ENCODE measurements at regions not wholly inside any gene's neighbourhood (a gene's known extent, or its start where the extent isn't known, plus 50 kb on each side); places are given as distances from the start of the nearest gene placed in this dataset.

- BruUV-seq (replicated peaks), result no TSS peak
- Histone ChIP-seq H3K4me2 (ENCODE audit: insufficient read depth, low read length) (no peak overlapping the region), H3K36me3 (ENCODE audit: control insufficient read depth, insufficient read depth, low read length) (no peaks in the 10 kb centered on the region), H3K9me1 (ENCODE audit: control insufficient read depth, insufficient read depth, low read length) (no peaks in the 10 kb centered on the region), H3K4me3 (no peak overlapping the region), H2AFZ (ENCODE audit: low read depth, low read length) (peak overlapping the region; percentile 55), H3K27ac (ENCODE audit: extremely low read depth, low read depth, low read length) (no peak overlapping the region), H3K27me3 (ENCODE audit: control insufficient read depth in 2 of 2, insufficient read depth in 2 of 2, low read length in 2 of 2) (no peaks in the 10 kb centered on the region), H3K9ac (ENCODE audit: insufficient read depth in 1 of 2, low read depth in 2 of 2, low read length in 2 of 2) (no peak overlapping the region), H3K4me1 (replicated peaks in 1 of 2; ENCODE audit: control insufficient read depth in 2 of 2, insufficient read depth in 2 of 2, low read length in 2 of 2) (peaks cover 0 to 23% of the 10 kb centered on the region in 2 experiments; a peak in 4 of 5 replicates), H3K9me3 (replicated peaks; ENCODE audit: control insufficient read depth, insufficient read depth, low read depth, low read length) (no peaks in the 10 kb centered on the region), H3K79me2 (ENCODE audit: control insufficient read depth, insufficient read depth, low read length) (no peaks in the 10 kb centered on the region), H4K20me1 (replicated peaks; ENCODE audit: control insufficient read depth, insufficient read depth, low read length) (no peaks in the 10 kb centered on the region)
- ATAC-seq, result no peak
- no peak for FAIRE-seq
- POLR2A ChIA-PET, result no interaction called here
- in situ Hi-C loops (cut with MboI), result no loop called here
- CTCF ChIA-PET (ENCODE audit: low intra/inter-chr PET ratio), result no interaction called here
- intact Hi-C loops (cut with micrococcal nuclease), result no loop called here
- DNase-seq (ENCODE audit: extremely low read depth in 1 of 4, low spot score in 3 of 4), result no peak
- TF ChIP-seq CTCFL (IDR thresholded peaks at IDR 0.05; ENCODE audit: borderline replicate concordance, insufficient read depth, low read depth, low read length, poor library complexity, severe bottlenecking) (no peak), ZNF644 (tag; IDR thresholded peaks at IDR 0.05; ENCODE audit: low read depth) (no peak), KAT8 (IDR thresholded peaks at IDR 0.05; ENCODE audit: low read depth) (no peak), SMARCA4 (IDR thresholded peaks at IDR 0.05) (0 out of 2 replicates have a peak, but pooled peaks have one; percentile 15), ZNF175 (CRISPR knock-in tag; IDR thresholded peaks at IDR 0.05; ENCODE audit: low read depth) (peak; percentile 74; the same call in 1 of the 2 replicates), FOSL1 (tag; conservative IDR thresholded peaks at IDR 0.05) (peak; percentile 38; the same call in 1 of the 2 replicates), TCF7L2 (IDR thresholded peaks at IDR 0.05; ENCODE audit: low read depth, low read length) (no peak), DIDO1 (tag; IDR thresholded peaks at IDR 0.05; ENCODE audit: low read depth) (no peak), USF2 (CRISPR knock-in tag; IDR thresholded peaks at IDR 0.05) (peak; percentile 61; the same call in 1 of the 2 replicates), PATZ1 (CRISPR knock-in tag; IDR thresholded peaks at IDR 0.05; ENCODE audit: borderline replicate concordance) (no peak), PTRF (tag; IDR thresholded peaks at IDR 0.05) (no peak), CEBPG (CRISPR knock-in tag; IDR thresholded peaks at IDR 0.05) (no peak), CEBPG (tag; conservative IDR thresholded peaks at IDR 0.05 in 1 of 2, IDR thresholded peaks at IDR 0.05 in 1 of 2) (peak in 1 of 2 experiments; percentile 43; a peak in 1 of 4 replicates), TFE3 (CRISPR knock-in tag; IDR thresholded peaks at IDR 0.05) (peak; percentile 94)
These were observed 310.0 kb downstream of the EDEM1 start for GRCh38 chr3:5497497-5497896.
